GM23338 (cell line): ENCODE measurements at regions not wholly inside any gene's neighbourhood (a gene's known extent, or its start where the extent isn't known, plus 50 kb on each side); places are given as distances from the start of the nearest gene placed in this dataset.

ENCODE experiments used
- ATAC-seq: fragments of 200-7000 bp; cut with Tn5 transposase; 3 replicates; pipeline ENCODE4 v1.9.1; 2020
- DNase-seq: peaks from one replicate; pipeline ENCODE4 v3.0.0-alpha.2; 2015; ENCODE audit warnings: low spot score
- H2AFZ ChIP-seq: fragments of 200-600 bp; sonication (generic); 2 replicates; pipeline ENCODE4 v1.8.0; 2016; ENCODE audit warnings: antibody characterized with exemption, mild to moderate bottlenecking, moderate library complexity
- H3F3A ChIP-seq: fragments of 200-600 bp; sonication (generic); replicated peaks from 2 replicates; pipeline ENCODE4 v1.8.0; 2017; ENCODE audit warnings: antibody characterized with exemption, mixed run types, low read depth
- H3K27ac ChIP-seq: fragments of 200-600 bp; sonication (generic); 2 replicates; pipeline ENCODE4 v1.6.1; 2016; ENCODE audit warnings: low read depth
- H3K27me3 ChIP-seq: fragments of 200-600 bp; sonication (generic); 2 replicates; pipeline ENCODE4 v1.8.0; 2016; ENCODE audit warnings: mild to moderate bottlenecking, mixed run types, moderate library complexity; ENCODE audit not compliant: insufficient read depth
- H3K36me3 ChIP-seq: fragments of 200-600 bp; sonication (generic); 2 replicates; pipeline ENCODE4 v1.8.0; 2016; ENCODE audit warnings: mild to moderate bottlenecking; ENCODE audit not compliant: insufficient read depth
- H3K4me1 ChIP-seq: fragments of 200-600 bp; sonication (generic); 2 replicates; pipeline ENCODE4 v1.8.0; 2016; ENCODE audit warnings: mild to moderate bottlenecking, moderate library complexity; ENCODE audit not compliant: insufficient read depth
- H3K4me2 ChIP-seq: fragments of 200-600 bp; sonication (generic); 2 replicates; pipeline ENCODE4 v1.7.1; 2017; ENCODE audit warnings: mixed run types
- H3K4me3 ChIP-seq: fragments of 200-600 bp; sonication (generic); 2 replicates; pipeline ENCODE4 v1.6.1; 2016; ENCODE audit warnings: mixed run types
- H3K79me2 ChIP-seq: fragments of 200-600 bp; sonication (generic); replicated peaks from 2 replicates; pipeline ENCODE4 v1.8.0; 2017; ENCODE audit warnings: mild to moderate bottlenecking; ENCODE audit not compliant: insufficient read depth
- H3K9me2 ChIP-seq: fragments of 200-600 bp; sonication (generic); 2 replicates; pipeline ENCODE4 v1.8.0; 2017; ENCODE audit not compliant: insufficient read depth
- H4K20me1 ChIP-seq: fragments of 200-600 bp; sonication (generic); replicated peaks from 2 replicates; pipeline ENCODE4 v1.8.0; 2017; ENCODE audit warnings: mild to moderate bottlenecking; ENCODE audit not compliant: insufficient read depth
- H3K27ac Mint-ChIP-seq: 2 replicates; pipeline ENCODE4 v1.8.0; 2020; ENCODE audit warnings: inconsistent platforms, mild to moderate bottlenecking, moderate library complexity, mixed read lengths
- H3K27me3 Mint-ChIP-seq: 3 replicates; pipeline ENCODE4 v1.8.0; 2022; ENCODE audit warnings: low read depth, mild to moderate bottlenecking, moderate library complexity, mixed read lengths, inconsistent platforms; ENCODE audit not compliant: insufficient read depth, poor library complexity
- H3K36me3 Mint-ChIP-seq: 3 replicates; pipeline ENCODE4 v1.8.0; 2021; ENCODE audit warnings: low read depth, mild to moderate bottlenecking, inconsistent platforms, moderate library complexity, mixed read lengths
- H3K4me1 Mint-ChIP-seq: 3 replicates; pipeline ENCODE4 v1.8.0; 2020; ENCODE audit warnings: mild to moderate bottlenecking, inconsistent platforms, mixed read lengths
- H3K4me3 Mint-ChIP-seq: 3 replicates; pipeline ENCODE4 v1.8.0; 2021; ENCODE audit warnings: moderate library complexity, mild to moderate bottlenecking, inconsistent platforms, mixed read lengths
- H3K9me3 Mint-ChIP-seq: 3 replicates; pipeline ENCODE4 v1.8.0; 2020; ENCODE audit warnings: moderate library complexity, mild to moderate bottlenecking, inconsistent platforms, mixed read lengths
- CREB1 ChIP-seq: fragments of 250-450 bp; sonication (Bioruptor Pico); IDR thresholded peaks from 2 replicates; pipeline ENCODE4 v1.5.0; 2020; ENCODE audit warnings: low read depth, mild to moderate bottlenecking, moderate library complexity
- EZH2 ChIP-seq: fragments of 200-600 bp; sonication (generic); IDR thresholded peaks from one replicate; pipeline ENCODE4 v1.8.0; 2017; ENCODE audit warnings: antibody characterized with exemption, mild to moderate bottlenecking, low read depth; ENCODE audit not compliant: unreplicated experiment
- EZH2phosphoT487 ChIP-seq: fragments of 200-600 bp; sonication (generic); IDR thresholded peaks from one replicate; pipeline ENCODE4 v1.8.1; 2018; ENCODE audit warnings: antibody characterized with exemption; ENCODE audit not compliant: unreplicated experiment
- JUNB ChIP-seq: IDR thresholded peaks from one replicate; pipeline ENCODE4 v1.6.1; 2016; ENCODE audit warnings: antibody characterized with exemption; ENCODE audit not compliant: unreplicated experiment
- NANOG ChIP-seq: IDR thresholded peaks from 2 replicates; pipeline ENCODE4 v1.6.1; 2016; ENCODE audit warnings: antibody characterized with exemption, borderline replicate concordance
- POLR2AphosphoS5 ChIP-seq: IDR thresholded peaks from 2 replicates; pipeline ENCODE4 v1.6.1; 2016; ENCODE audit warnings: antibody characterized with exemption, low read depth
- STAT1 ChIP-seq: IDR thresholded peaks from one replicate; pipeline ENCODE4 v1.6.1; 2016; ENCODE audit warnings: antibody characterized with exemption; ENCODE audit not compliant: unreplicated experiment
- ZNF331 ChIP-seq: fragments of 250-450 bp; sonication (Bioruptor Pico); IDR thresholded peaks from 2 replicates; pipeline ENCODE4 v1.5.0; 2020; ENCODE audit warnings: low read depth, mild to moderate bottlenecking, moderate library complexity
- TF ChIP-seq, protein P1 (sequence below): IDR thresholded peaks from one replicate; pipeline ENCODE4 v1.6.1; 2018; ENCODE audit warnings: antibody characterized with exemption; ENCODE audit not compliant: unreplicated experiment
- TF ChIP-seq, protein P2 (sequence below): IDR thresholded peaks from 2 replicates; pipeline ENCODE4 v1.6.1; 2016; ENCODE audit warnings: antibody characterized with exemption
- TF ChIP-seq, protein P3 (sequence below), 2 experiments: fragments of 200-600 bp in 1 of 2; sonication (generic) in 1 of 2; conservative IDR thresholded peaks; 2 replicates each; pipeline versions ENCODE4 v1.5.1 to v1.6.1; 2016 to 2017; ENCODE audit warnings: antibody characterized with exemption in 2 of 2, low read depth in 2 of 2, mild to moderate bottlenecking in 2 of 2, moderate library complexity in 1 of 2
- TF ChIP-seq, protein P4 (sequence below): fragments of 250-450 bp; sonication (Bioruptor Pico); IDR thresholded peaks from 2 replicates; pipeline ENCODE4 v1.5.0; 2020; ENCODE audit warnings: mild to moderate bottlenecking, moderate library complexity

DNA sequence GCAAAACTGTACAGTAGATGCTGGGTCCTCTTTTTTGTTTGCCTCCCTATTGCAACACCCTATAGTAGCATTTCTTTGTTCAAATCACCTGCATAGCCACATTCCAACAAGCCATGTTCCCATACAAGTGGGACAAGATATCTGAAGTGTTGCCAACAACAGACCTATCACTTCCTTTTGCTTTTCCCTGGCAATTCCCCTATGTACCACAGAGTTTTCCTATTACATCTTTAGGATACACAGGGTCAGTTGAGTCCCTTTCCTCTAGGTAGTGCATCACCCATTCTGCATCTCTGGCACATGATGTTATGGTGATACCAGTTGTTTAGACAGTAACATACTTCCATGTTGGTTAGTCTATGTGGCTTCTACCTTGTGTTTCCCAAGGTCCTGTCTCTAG, 125.1 kb upstream of the FBXL7 start (continued):
- TF ChIP-seq, protein P1, sequence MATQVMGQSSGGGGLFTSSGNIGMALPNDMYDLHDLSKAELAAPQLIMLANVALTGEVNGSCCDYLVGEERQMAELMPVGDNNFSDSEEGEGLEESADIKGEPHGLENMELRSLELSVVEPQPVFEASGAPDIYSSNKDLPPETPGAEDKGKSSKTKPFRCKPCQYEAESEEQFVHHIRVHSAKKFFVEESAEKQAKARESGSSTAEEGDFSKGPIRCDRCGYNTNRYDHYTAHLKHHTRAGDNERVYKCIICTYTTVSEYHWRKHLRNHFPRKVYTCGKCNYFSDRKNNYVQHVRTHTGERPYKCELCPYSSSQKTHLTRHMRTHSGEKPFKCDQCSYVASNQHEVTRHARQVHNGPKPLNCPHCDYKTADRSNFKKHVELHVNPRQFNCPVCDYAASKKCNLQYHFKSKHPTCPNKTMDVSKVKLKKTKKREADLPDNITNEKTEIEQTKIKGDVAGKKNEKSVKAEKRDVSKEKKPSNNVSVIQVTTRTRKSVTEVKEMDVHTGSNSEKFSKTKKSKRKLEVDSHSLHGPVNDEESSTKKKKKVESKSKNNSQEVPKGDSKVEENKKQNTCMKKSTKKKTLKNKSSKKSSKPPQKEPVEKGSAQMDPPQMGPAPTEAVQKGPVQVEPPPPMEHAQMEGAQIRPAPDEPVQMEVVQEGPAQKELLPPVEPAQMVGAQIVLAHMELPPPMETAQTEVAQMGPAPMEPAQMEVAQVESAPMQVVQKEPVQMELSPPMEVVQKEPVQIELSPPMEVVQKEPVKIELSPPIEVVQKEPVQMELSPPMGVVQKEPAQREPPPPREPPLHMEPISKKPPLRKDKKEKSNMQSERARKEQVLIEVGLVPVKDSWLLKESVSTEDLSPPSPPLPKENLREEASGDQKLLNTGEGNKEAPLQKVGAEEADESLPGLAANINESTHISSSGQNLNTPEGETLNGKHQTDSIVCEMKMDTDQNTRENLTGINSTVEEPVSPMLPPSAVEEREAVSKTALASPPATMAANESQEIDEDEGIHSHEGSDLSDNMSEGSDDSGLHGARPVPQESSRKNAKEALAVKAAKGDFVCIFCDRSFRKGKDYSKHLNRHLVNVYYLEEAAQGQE: no peak
- no peak for TF ChIP-seq JUNB

DNA sequence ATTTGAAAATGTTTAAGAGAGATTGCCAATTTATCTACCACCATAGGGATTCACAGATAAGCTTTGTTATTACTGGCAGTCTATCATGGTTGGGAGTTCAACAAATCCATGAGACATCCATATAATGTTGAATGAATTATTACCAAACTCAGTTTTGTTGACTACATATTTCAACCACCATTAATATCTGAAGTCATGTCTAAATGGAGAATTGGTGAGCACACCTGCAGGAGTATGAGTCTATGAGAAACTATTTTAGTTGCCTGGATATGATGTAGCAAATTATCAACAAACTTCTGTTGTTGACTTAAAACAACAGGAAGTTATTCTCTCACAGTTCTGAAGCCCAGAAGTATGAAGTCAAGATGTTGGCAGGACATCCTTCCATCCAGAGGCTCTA, 126.8 kb upstream of the FBXL7 start:
- Histone ChIP-seq H3K27me3 (no peaks in the 10 kb centered on the region), H3K4me3 (no peak overlapping the region), H3K79me2 (no peaks in the 10 kb centered on the region), H2AFZ (no peak overlapping the region), H3K36me3 (no peaks in the 10 kb centered on the region), H4K20me1 (no peaks in the 10 kb centered on the region), H3F3A (no peaks in the 10 kb centered on the region), H3K9me2 (no peaks in the 10 kb centered on the region; the same call in none of the 2 replicates), H3K4me2 (no peak overlapping the region), H3K4me1 (no peaks in the 10 kb centered on the region), H3K27ac (no peak overlapping the region)
- peaks cover 4% of the 10 kb centered on the region; the same call in 2 of the 3 replicates for H3K4me1 Mint-ChIP-seq
- no peaks in the 10 kb centered on the region for H3K36me3 Mint-ChIP-seq
- no peak overlapping the region for H3K4me3 Mint-ChIP-seq
- H3K27ac Mint-ChIP-seq: no peak overlapping the region
- no peak for DNase-seq
- no peaks in the 10 kb centered on the region; the same call in 2 of the 3 replicates for H3K9me3 Mint-ChIP-seq
- ATAC-seq: no peak
- peaks cover 2% of the 10 kb centered on the region for H3K27me3 Mint-ChIP-seq
- TF ChIP-seq, protein P2, sequence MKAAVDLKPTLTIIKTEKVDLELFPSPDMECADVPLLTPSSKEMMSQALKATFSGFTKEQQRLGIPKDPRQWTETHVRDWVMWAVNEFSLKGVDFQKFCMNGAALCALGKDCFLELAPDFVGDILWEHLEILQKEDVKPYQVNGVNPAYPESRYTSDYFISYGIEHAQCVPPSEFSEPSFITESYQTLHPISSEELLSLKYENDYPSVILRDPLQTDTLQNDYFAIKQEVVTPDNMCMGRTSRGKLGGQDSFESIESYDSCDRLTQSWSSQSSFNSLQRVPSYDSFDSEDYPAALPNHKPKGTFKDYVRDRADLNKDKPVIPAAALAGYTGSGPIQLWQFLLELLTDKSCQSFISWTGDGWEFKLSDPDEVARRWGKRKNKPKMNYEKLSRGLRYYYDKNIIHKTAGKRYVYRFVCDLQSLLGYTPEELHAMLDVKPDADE: no peak
- TF ChIP-seq EZH2: no peak
- no peak for TF ChIP-seq JUNB
- no peak for TF ChIP-seq POLR2AphosphoS5
- no peak for TF ChIP-seq NANOG
- TF ChIP-seq, protein P3, sequence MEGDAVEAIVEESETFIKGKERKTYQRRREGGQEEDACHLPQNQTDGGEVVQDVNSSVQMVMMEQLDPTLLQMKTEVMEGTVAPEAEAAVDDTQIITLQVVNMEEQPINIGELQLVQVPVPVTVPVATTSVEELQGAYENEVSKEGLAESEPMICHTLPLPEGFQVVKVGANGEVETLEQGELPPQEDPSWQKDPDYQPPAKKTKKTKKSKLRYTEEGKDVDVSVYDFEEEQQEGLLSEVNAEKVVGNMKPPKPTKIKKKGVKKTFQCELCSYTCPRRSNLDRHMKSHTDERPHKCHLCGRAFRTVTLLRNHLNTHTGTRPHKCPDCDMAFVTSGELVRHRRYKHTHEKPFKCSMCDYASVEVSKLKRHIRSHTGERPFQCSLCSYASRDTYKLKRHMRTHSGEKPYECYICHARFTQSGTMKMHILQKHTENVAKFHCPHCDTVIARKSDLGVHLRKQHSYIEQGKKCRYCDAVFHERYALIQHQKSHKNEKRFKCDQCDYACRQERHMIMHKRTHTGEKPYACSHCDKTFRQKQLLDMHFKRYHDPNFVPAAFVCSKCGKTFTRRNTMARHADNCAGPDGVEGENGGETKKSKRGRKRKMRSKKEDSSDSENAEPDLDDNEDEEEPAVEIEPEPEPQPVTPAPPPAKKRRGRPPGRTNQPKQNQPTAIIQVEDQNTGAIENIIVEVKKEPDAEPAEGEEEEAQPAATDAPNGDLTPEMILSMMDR (conservative IDR thresholded peaks at IDR 0.05; ENCODE audit: low read depth in 2 of 2): no peak
- TF ChIP-seq, protein P4, sequence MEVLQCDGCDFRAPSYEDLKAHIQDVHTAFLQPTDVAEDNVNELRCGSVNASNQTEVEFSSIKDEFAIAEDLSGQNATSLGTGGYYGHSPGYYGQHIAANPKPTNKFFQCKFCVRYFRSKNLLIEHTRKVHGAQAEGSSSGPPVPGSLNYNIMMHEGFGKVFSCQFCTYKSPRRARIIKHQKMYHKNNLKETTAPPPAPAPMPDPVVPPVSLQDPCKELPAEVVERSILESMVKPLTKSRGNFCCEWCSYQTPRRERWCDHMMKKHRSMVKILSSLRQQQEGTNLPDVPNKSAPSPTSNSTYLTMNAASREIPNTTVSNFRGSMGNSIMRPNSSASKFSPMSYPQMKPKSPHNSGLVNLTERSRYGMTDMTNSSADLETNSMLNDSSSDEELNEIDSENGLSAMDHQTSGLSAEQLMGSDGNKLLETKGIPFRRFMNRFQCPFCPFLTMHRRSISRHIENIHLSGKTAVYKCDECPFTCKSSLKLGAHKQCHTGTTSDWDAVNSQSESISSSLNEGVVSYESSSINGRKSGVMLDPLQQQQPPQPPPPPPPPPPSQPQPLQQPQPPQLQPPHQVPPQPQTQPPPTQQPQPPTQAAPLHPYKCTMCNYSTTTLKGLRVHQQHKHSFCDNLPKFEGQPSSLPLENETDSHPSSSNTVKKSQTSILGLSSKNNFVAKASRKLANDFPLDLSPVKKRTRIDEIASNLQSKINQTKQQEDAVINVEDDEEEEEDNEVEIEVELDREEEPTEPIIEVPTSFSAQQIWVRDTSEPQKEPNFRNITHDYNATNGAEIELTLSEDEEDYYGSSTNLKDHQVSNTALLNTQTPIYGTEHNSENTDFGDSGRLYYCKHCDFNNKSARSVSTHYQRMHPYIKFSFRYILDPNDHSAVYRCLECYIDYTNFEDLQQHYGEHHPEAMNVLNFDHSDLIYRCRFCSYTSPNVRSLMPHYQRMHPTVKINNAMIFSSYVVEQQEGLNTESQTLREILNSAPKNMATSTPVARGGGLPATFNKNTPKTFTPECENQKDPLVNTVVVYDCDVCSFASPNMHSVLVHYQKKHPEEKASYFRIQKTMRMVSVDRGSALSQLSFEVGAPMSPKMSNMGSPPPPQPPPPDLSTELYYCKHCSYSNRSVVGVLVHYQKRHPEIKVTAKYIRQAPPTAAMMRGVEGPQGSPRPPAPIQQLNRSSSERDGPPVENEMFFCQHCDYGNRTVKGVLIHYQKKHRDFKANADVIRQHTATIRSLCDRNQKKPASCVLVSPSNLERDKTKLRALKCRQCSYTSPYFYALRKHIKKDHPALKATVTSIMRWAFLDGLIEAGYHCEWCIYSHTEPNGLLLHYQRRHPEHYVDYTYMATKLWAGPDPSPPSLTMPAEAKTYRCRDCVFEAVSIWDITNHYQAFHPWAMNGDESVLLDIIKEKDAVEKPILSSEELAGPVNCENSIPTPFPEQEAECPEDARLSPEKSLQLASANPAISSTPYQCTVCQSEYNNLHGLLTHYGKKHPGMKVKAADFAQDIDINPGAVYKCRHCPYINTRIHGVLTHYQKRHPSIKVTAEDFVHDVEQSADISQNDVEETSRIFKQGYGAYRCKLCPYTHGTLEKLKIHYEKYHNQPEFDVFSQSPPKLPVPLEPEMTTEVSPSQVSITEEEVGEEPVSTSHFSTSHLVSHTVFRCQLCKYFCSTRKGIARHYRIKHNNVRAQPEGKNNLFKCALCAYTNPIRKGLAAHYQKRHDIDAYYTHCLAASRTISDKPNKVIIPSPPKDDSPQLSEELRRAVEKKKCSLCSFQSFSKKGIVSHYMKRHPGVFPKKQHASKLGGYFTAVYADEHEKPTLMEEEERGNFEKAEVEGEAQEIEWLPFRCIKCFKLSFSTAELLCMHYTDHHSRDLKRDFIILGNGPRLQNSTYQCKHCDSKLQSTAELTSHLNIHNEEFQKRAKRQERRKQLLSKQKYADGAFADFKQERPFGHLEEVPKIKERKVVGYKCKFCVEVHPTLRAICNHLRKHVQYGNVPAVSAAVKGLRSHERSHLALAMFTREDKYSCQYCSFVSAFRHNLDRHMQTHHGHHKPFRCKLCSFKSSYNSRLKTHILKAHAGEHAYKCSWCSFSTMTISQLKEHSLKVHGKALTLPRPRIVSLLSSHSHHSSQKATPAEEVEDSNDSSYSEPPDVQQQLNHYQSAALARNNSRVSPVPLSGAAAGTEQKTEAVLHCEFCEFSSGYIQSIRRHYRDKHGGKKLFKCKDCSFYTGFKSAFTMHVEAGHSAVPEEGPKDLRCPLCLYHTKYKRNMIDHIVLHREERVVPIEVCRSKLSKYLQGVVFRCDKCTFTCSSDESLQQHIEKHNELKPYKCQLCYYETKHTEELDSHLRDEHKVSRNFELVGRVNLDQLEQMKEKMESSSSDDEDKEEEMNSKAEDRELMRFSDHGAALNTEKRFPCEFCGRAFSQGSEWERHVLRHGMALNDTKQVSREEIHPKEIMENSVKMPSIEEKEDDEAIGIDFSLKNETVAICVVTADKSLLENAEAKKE (CRISPR knock-in tag): no peak
- no peak for TF ChIP-seq EZH2phosphoT487
- no peak for TF ChIP-seq STAT1
- TF ChIP-seq CREB1 (CRISPR knock-in tag): no peak
- no peak for TF ChIP-seq ZNF331 (CRISPR knock-in tag)
